PC-9 (cell line): ENCODE measurements at regions not wholly inside any gene's neighbourhood (a gene's known extent, or its start where the extent isn't known, plus 50 kb on each side); places are given as distances from the start of the nearest gene placed in this dataset.

Experiments
- BruUV-seq: library from RNA; stranded (reverse); fragments of 400-500 nt; replicated peaks from 2 replicates; lab custom pipeline; 2021; lab: Mats Ljungman, UMichigan
- CTCF ChIA-PET: fragments of 300-600 bp; sonication (Branson Sonifier 250); formaldehyde crosslinking; loops from one replicate; lab custom pipeline; 2022; ENCODE audit warnings: antibody characterized with exemption; lab: Charles Lee
- POLR2A ChIA-PET: fragments of 300-600 bp; sonication (Branson Sonifier 250); formaldehyde crosslinking; loops from one replicate; lab custom pipeline; 2022; ENCODE audit warnings: antibody characterized with exemption; ENCODE audit not compliant: unreplicated experiment; lab: Charles Lee
- DNase-seq, 2 experiments: peaks; one replicate each; pipeline versions ENCODE4 v3.0.0 to v3.0.0-alpha.2; 2015 to 2022; ENCODE audit warnings: mixed read lengths in 1 of 2
- H2AFZ ChIP-seq: fragments of 200-600 bp; sonication (generic); 2 replicates; pipeline ENCODE4 v1.8.1; 2017; ENCODE audit warnings: antibody characterized with exemption
- H3F3A ChIP-seq: fragments of 200-600 bp; sonication (generic); 2 replicates; pipeline ENCODE4 v1.8.1; 2017; ENCODE audit warnings: antibody characterized with exemption, mild to moderate bottlenecking, low read depth; ENCODE audit not compliant: insufficient read depth
- H3K27ac ChIP-seq: fragments of 200-600 bp; sonication (generic); 2 replicates; pipeline ENCODE4 v1.6.1; 2016; ENCODE audit warnings: mixed run types
- H3K27me3 ChIP-seq: fragments of 200-600 bp; sonication (generic); 2 replicates; pipeline ENCODE4 v1.6.1; 2016; ENCODE audit warnings: low read depth, mixed run types; ENCODE audit not compliant: insufficient read depth
- H3K36me3 ChIP-seq: fragments of 200-600 bp; sonication (generic); 2 replicates; pipeline ENCODE4 v1.6.1; 2016; ENCODE audit warnings: low read depth, mixed run types
- H3K4me1 ChIP-seq: fragments of 200-600 bp; sonication (generic); replicated peaks from 2 replicates; pipeline ENCODE4 v1.6.1; 2016; ENCODE audit warnings: mixed run types; ENCODE audit not compliant: insufficient read depth
- H3K4me2 ChIP-seq: fragments of 200-600 bp; sonication (generic); 2 replicates; pipeline ENCODE4 v1.6.1; 2017; ENCODE audit warnings: mixed run types
- H3K4me3 ChIP-seq: fragments of 200-600 bp; sonication (generic); 2 replicates; pipeline ENCODE4 v1.6.1; 2016; ENCODE audit warnings: mixed run types
- H3K79me2 ChIP-seq: fragments of 200-600 bp; sonication (generic); 2 replicates; pipeline ENCODE4 v1.6.1; 2017; ENCODE audit warnings: low read depth, mixed run types
- H3K9me2 ChIP-seq: fragments of 200-600 bp; sonication (generic); 2 replicates; pipeline ENCODE4 v1.8.1; 2017; ENCODE audit warnings: mild to moderate bottlenecking; ENCODE audit not compliant: insufficient read depth
- H3K9me3 ChIP-seq: fragments of 200-600 bp; sonication (generic); 2 replicates; pipeline ENCODE4 v1.8.1; 2016; ENCODE audit warnings: low read depth; ENCODE audit not compliant: insufficient read depth
- H4K20me1 ChIP-seq: fragments of 200-600 bp; sonication (generic); 2 replicates; pipeline ENCODE4 v1.8.1; 2017; ENCODE audit not compliant: insufficient read depth
- CTCF ChIP-seq: fragments of 200-600 bp; sonication (generic); conservative IDR thresholded peaks from 2 replicates; pipeline ENCODE4 v1.6.1; 2017; ENCODE audit warnings: mixed run types, antibody characterized with exemption, mild to moderate bottlenecking, moderate library complexity
- EZH2 ChIP-seq: fragments of 200-600 bp; sonication (generic); IDR thresholded peaks from 2 replicates; pipeline ENCODE4 v1.8.0; 2017; ENCODE audit warnings: antibody characterized with exemption, low read depth
- intact Hi-C: fragments of 100-400 bp; cut with micrococcal nuclease; formaldehyde crosslinking; loops from one replicate; pipeline ENCODE4 v1.10.0; 2022; ENCODE audit not compliant: unreplicated experiment

GRCh38 chr1:90605070-90605469, 112.0 kb downstream of the BARHL2 start:
- Histone ChIP-seq H3K4me3 (no peak overlapping the region), H3K9me3 (no peaks in the 10 kb centered on the region), H3K4me2 (no peak overlapping the region), H3K27ac (no peak overlapping the region), H3K79me2 (no peaks in the 10 kb centered on the region), H3K4me1 (0 out of 2 replicates have a peak, but pooled peaks cover 5% of the 10 kb centered on the region), H4K20me1 (no peaks in the 10 kb centered on the region), H3F3A (no peaks in the 10 kb centered on the region), H3K36me3 (no peaks in the 10 kb centered on the region), H3K27me3 (no peaks in the 10 kb centered on the region), H2AFZ (no peak overlapping the region), H3K9me2 (no peaks in the 10 kb centered on the region)
- TF ChIP-seq EZH2 (no peak), CTCF (no peak)
- intact Hi-C loops = no loop called here
- BruUV-seq = no TSS peak
- no peak for DNase-seq
- POLR2A ChIA-PET = no interaction called here
- CTCF ChIA-PET = no interaction called here

- Histone ChIP-seq H2AFZ (no peak overlapping the region), H3K27ac (no peak overlapping the region), H3K4me3 (no peak overlapping the region), H3K27me3 (no peaks in the 10 kb centered on the region), H3F3A (no peaks in the 10 kb centered on the region), H4K20me1 (no peaks in the 10 kb centered on the region), H3K4me1 (no peaks in the 10 kb centered on the region), H3K79me2 (no peaks in the 10 kb centered on the region), H3K36me3 (no peaks in the 10 kb centered on the region), H3K4me2 (no peak overlapping the region), H3K9me3 (peaks cover 13% of the 10 kb centered on the region), H3K9me2 (peaks cover 4% of the 10 kb centered on the region; the same call in 1 of the 2 replicates)
- CTCF ChIA-PET = no interaction called here
- BruUV-seq = no TSS peak
- no peak for TF ChIP-seq CTCF
- POLR2A ChIA-PET = no interaction called here
- intact Hi-C loops = no loop called here
- no peak for DNase-seq
These were observed 123.8 kb downstream of the BARHL2 start for GRCh38 chr1:90593312-90593711.

- no peaks in the 10 kb centered on the region for H3F3A ChIP-seq
- intact Hi-C loops = no loop called here
- no peaks in the 10 kb centered on the region for H3K36me3 ChIP-seq
- no peaks in the 10 kb centered on the region for H3K4me1 ChIP-seq
- ChIA-PET POLR2A (no interaction called here), CTCF (no interaction called here)
- H3K9me3 ChIP-seq = peaks cover 6% of the 10 kb centered on the region; the same call in 1 of the 2 replicates
- H4K20me1 ChIP-seq = no peaks in the 10 kb centered on the region
- no peaks in the 10 kb centered on the region for H3K79me2 ChIP-seq
- BruUV-seq = no TSS peak
- DNase-seq = no peak
- H3K4me2 ChIP-seq = no peak overlapping the region
- H2AFZ ChIP-seq = no peak overlapping the region
- no peak overlapping the region for H3K4me3 ChIP-seq
- no peaks in the 10 kb centered on the region for H3K27me3 ChIP-seq
- H3K27ac ChIP-seq = no peak overlapping the region
- TF ChIP-seq CTCF (no peak), EZH2 (no peak)
- peaks cover 4% of the 10 kb centered on the region; the same call in 1 of the 2 replicates for H3K9me2 ChIP-seq
These were observed 125.1 kb downstream of the BARHL2 start for GRCh38 chr1:90591970-90592356.
